Prostate gland (tissue), 2 donors: ENCODE measurements at regions not wholly inside any gene's neighbourhood (a gene's known extent, or its start where the extent isn't known, plus 50 kb on each side); places are given as distances from the start of the nearest gene placed in this dataset.

Experiments used
- DNase-seq: peaks from one replicate; pipeline ENCODE4 v3.0.0-alpha.2; 2019; ENCODE audit warnings: low spot score
- H3K27ac ChIP-seq, 2 donors: fragments of 200-600 bp; sonication (generic); 2 replicates each; pipeline ENCODE4 v1.5.1; 2017 to 2019
- H3K27me3 ChIP-seq: fragments of 200-600 bp; sonication (generic); replicated peaks from 2 replicates; pipeline ENCODE4 v1.5.1; 2019; ENCODE audit not compliant: insufficient read depth
- H3K36me3 ChIP-seq, 2 donors: fragments of 200-600 bp; sonication (generic); 1 replicate in 1 of 2; 2 replicates in 1 of 2; pipeline versions ENCODE4 v1.5.1 to v1.8.1; 2017 to 2019
- H3K4me1 ChIP-seq: fragments of 200-600 bp; sonication (generic); replicated peaks from 2 replicates; pipeline ENCODE4 v1.5.1; 2019
- H3K4me3 ChIP-seq, 2 donors: fragments of 200-600 bp; sonication (generic); 2 replicates each; pipeline ENCODE4 v1.5.1; 2017 to 2019
- H3K9me3 ChIP-seq: fragments of 200-600 bp; sonication (generic); 2 replicates; pipeline ENCODE4 v1.5.1; 2017
- POLR2A ChIP-seq: fragments of 450-650 bp; IDR thresholded peaks from one replicate; pipeline ENCODE4 v1.6.1; 2016; ENCODE audit warnings: antibody characterized with exemption, mild to moderate bottlenecking
- POLR2AphosphoS5 ChIP-seq: sonication (generic); formaldehyde crosslinking; IDR thresholded peaks from one replicate; pipeline ENCODE4 v1.6.1; 2017; ENCODE audit warnings: antibody characterized with exemption
- WGBS: methylation state at CpG from one replicate; pipeline ENCODE4 v1.1.5; 2018; 5-methylcytosine and 5-hydroxymethylcytosine counted together
- intact Hi-C: fragments of 100-400 bp; cut with DNase I; formaldehyde crosslinking; loops from one replicate; pipeline ENCODE4 v1.14.2; 2022
- small RNA-seq, 2 donors: library from RNA; depleted of rRNA; stranded (forward); fragments of <200 nt; gene quantifications; one replicate each; pipeline ENCODE3, GENCODE V24; 2016
- TF ChIP-seq, protein P1 (sequence below), 4 experiments: fragments of 200-600 bp in 2 of 4; fragments of 450-650 bp in 2 of 4; sonication (generic) in 2 of 4; IDR thresholded peaks; 1 replicate in 3 of 4; 2 replicates in 1 of 4; pipeline ENCODE4 v1.5.1; 2016 to 2019; ENCODE audit warnings: antibody characterized with exemption in 4 of 4, mild to moderate bottlenecking in 2 of 4, moderate library complexity in 2 of 4

DNA sequence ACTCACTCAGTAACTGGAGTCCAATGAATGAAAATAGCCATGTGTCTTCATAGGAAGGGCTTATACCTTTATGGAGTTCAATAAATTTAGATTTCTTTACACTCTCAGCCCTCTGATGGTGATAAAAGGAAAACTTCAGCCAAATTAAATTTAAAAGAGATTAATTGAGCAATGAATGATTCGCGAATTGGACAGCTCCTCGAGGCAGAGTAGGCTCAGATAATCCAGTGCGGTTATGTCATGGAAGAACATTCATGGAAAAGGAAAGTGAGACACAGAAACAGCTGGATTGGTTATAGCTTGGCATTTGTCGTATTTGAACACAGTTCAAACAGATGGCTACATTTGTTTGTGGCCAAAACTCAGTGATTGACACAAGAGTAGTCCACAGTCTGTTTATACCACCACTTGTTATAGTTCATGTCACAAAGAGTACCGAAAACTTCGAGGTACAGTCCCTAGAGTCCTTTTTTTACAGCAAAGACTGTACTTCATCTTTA, 54.6 kb upstream of the TACR3 start:
- Histone ChIP-seq H3K27me3 (no peaks in the 10 kb centered on the region), H3K9me3 (no peaks in the 10 kb centered on the region), H3K36me3 (no peaks in the 10 kb centered on the region), H3K4me1 (no peaks in the 10 kb centered on the region), H3K27ac (no peak overlapping the region), H3K4me3 (no peak overlapping the region)
- intact Hi-C loops, result no loop called here
- no peak for DNase-seq
- TF ChIP-seq POLR2AphosphoS5 (no peak), POLR2A (no peak)
- TF ChIP-seq, protein P1, sequence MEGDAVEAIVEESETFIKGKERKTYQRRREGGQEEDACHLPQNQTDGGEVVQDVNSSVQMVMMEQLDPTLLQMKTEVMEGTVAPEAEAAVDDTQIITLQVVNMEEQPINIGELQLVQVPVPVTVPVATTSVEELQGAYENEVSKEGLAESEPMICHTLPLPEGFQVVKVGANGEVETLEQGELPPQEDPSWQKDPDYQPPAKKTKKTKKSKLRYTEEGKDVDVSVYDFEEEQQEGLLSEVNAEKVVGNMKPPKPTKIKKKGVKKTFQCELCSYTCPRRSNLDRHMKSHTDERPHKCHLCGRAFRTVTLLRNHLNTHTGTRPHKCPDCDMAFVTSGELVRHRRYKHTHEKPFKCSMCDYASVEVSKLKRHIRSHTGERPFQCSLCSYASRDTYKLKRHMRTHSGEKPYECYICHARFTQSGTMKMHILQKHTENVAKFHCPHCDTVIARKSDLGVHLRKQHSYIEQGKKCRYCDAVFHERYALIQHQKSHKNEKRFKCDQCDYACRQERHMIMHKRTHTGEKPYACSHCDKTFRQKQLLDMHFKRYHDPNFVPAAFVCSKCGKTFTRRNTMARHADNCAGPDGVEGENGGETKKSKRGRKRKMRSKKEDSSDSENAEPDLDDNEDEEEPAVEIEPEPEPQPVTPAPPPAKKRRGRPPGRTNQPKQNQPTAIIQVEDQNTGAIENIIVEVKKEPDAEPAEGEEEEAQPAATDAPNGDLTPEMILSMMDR (IDR thresholded peaks at IDR 0.05), result no peak
- 66% methylated on average over 7 of the region's 7 CpGs for whole genome bisulfite sequencing

DNA sequence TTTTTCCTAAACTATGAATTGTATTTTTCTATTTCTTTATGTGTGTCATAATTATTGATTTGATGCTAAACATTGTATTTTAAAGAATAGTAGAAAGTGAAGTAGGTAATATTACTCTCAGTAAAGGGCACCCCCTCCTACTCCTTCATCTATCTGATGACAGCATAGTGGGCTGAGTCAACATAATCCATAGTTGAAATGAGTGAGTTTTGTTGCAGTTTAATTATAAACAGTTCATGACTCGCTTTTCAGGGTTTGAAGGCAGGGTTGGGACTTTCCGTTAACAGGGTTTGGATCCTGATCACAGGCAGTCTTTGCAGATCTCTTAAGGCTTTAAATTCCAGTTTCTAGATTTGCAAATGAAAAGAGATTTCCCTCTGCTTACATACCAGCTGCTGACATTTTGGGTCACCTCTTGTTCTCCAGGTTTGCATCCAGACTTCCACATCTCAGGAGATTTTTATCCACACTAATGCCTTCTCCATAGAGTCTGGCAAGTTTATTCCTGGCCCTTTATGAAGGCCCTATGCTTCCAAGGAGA, 54.0 kb upstream of the TACR3 start:
- no peak overlapping the region for H3K27ac ChIP-seq
- intact Hi-C loops, result no loop called here
- TF ChIP-seq, protein P1 (IDR thresholded peaks at IDR 0.05), result no peak
- no peak for TF ChIP-seq POLR2A
- TF ChIP-seq POLR2AphosphoS5, result no peak
- no peaks in the 10 kb centered on the region for H3K36me3 ChIP-seq
- H3K27me3 ChIP-seq, result no peaks in the 10 kb centered on the region
- 66% methylated on average over 2 of the region's 2 CpGs for WGBS
- H3K4me1 ChIP-seq, result no peaks in the 10 kb centered on the region
- H3K9me3 ChIP-seq, result no peaks in the 10 kb centered on the region
- H3K4me3 ChIP-seq, result no peak overlapping the region
- DNase-seq, result no peak

Small RNA genes lying in the stretch of these regions (small RNA-seq; reads per million reads assigned to genes)
- gene RNU6-635P, result 0 reads per million in 2 donors
